PC-3 (cell line): ENCODE measurements at regions not wholly inside any gene's neighbourhood (a gene's known extent, or its start where the extent isn't known, plus 50 kb on each side); places are given as distances from the start of the nearest gene placed in this dataset.

Source experiments
- ATAC-seq: fragments of 200-7000 bp; cut with Tn5 transposase; 2 replicates; pipeline ENCODE4 v1.9.1; 2020; ENCODE audit warnings: mild to moderate bottlenecking, moderate library complexity
- BruUV-seq: library from RNA; stranded (reverse); fragments of 400-500 nt; replicated peaks from 2 replicates; lab custom pipeline; 2021; lab: Mats Ljungman, UMichigan
- CTCF ChIA-PET: fragments of 300-600 bp; sonication (Branson Sonifier 250); formaldehyde crosslinking; loops from one replicate; lab custom pipeline; 2022; ENCODE audit warnings: antibody characterized with exemption; lab: Charles Lee
- POLR2A ChIA-PET: fragments of 300-600 bp; sonication (Branson Sonifier 250); formaldehyde crosslinking; loops from one replicate; lab custom pipeline; 2022; ENCODE audit warnings: antibody characterized with exemption; ENCODE audit not compliant: unreplicated experiment; lab: Charles Lee
- DNase-seq: peaks from one replicate; pipeline ENCODE4 v3.0.0-alpha.2; 2015
- H2AFZ ChIP-seq: fragments of 300-600 bp; sonication (generic); 2 replicates; pipeline ENCODE4 v1.6.0; 2016; ENCODE audit warnings: antibody characterized with exemption, low read length
- H3F3A ChIP-seq: fragments of 300-600 bp; sonication (generic); one replicate; pipeline ENCODE4 v1.6.0; 2017; ENCODE audit warnings: antibody characterized with exemption, low read length, control low read depth, mild to moderate bottlenecking; ENCODE audit not compliant: unreplicated experiment
- H3K27ac ChIP-seq: fragments of 300-600 bp; sonication (generic); 2 replicates; pipeline ENCODE4 v1.5.1; 2016; ENCODE audit warnings: mild to moderate bottlenecking, low read length
- H3K27me3 ChIP-seq: fragments of 300-600 bp; sonication (generic); 2 replicates; pipeline ENCODE4 v1.6.1; 2016; ENCODE audit warnings: low read length, mixed read lengths
- H3K36me3 ChIP-seq: fragments of 300-600 bp; sonication (generic); 2 replicates; pipeline ENCODE4 v1.6.1; 2016; ENCODE audit warnings: low read depth, mixed run types, low read length, mixed read lengths
- H3K4me1 ChIP-seq: fragments of 300-600 bp; sonication (generic); 2 replicates; pipeline ENCODE4 v1.5.1; 2016; ENCODE audit warnings: low read length; ENCODE audit not compliant: insufficient read depth
- H3K4me2 ChIP-seq: fragments of 300-600 bp; sonication (generic); 2 replicates; pipeline ENCODE4 v1.6.0; 2016; ENCODE audit warnings: low read length
- H3K4me3 ChIP-seq: fragments of 300-600 bp; sonication (generic); 2 replicates; pipeline ENCODE4 v1.5.1; 2016; ENCODE audit warnings: mild to moderate bottlenecking, low read length, mixed read lengths
- H3K79me2 ChIP-seq: fragments of 300-600 bp; sonication (generic); 2 replicates; pipeline ENCODE4 v1.6.1; 2017; ENCODE audit warnings: low read length, mixed read lengths
- H3K9ac ChIP-seq: fragments of 300-600 bp; sonication (generic); 2 replicates; pipeline ENCODE4 v1.6.0; 2016; ENCODE audit warnings: mild to moderate bottlenecking, low read length
- H3K9me2 ChIP-seq: fragments of 300-600 bp; sonication (generic); replicated peaks from 2 replicates; pipeline ENCODE4 v1.6.1; 2016; ENCODE audit warnings: mixed run types, low read length, mixed read lengths
- H3K9me3 ChIP-seq: fragments of 300-600 bp; sonication (generic); 2 replicates; pipeline ENCODE4 v1.6.1; 2016; ENCODE audit warnings: low read length, mixed read lengths
- H4K20me1 ChIP-seq: fragments of 300-600 bp; sonication (generic); 2 replicates; pipeline ENCODE4 v1.6.1; 2016; ENCODE audit warnings: low read length, mixed read lengths
- CTCF ChIP-seq: fragments of 300-600 bp; sonication (generic); conservative IDR thresholded peaks from 2 replicates; pipeline ENCODE4 v1.5.1; 2017; ENCODE audit warnings: antibody characterized with exemption, low read depth, mild to moderate bottlenecking, low read length
- EZH2 ChIP-seq: fragments of 300-600 bp; sonication (generic); IDR thresholded peaks from one replicate; pipeline ENCODE4 v1.6.1; 2017; ENCODE audit warnings: antibody characterized with exemption, mild to moderate bottlenecking, low read length; ENCODE audit not compliant: unreplicated experiment
- EZH2phosphoT487 ChIP-seq: fragments of 300-600 bp; sonication (generic); IDR thresholded peaks from 2 replicates; pipeline ENCODE4 v1.6.1; 2018; ENCODE audit warnings: mild to moderate bottlenecking, antibody characterized with exemption, low read length, borderline replicate concordance
- intact Hi-C: fragments of 100-400 bp; cut with micrococcal nuclease; formaldehyde crosslinking; loops from 2 replicates; pipeline ENCODE4 v1.9.0; 2023

- BruUV-seq: no TSS peak
- DNase-seq: no peak
- no peaks in the 10 kb centered on the region for H4K20me1 ChIP-seq
- H3K4me1 ChIP-seq: no peaks in the 10 kb centered on the region
- no peaks in the 10 kb centered on the region for H3K9me3 ChIP-seq
- no peak overlapping the region for H3K4me3 ChIP-seq
- H2AFZ ChIP-seq: no peak overlapping the region
- TF ChIP-seq EZH2phosphoT487 (no peak), CTCF (no peak), EZH2 (no peak)
- POLR2A ChIA-PET: no interaction called here
- no peaks in the 10 kb centered on the region for H3K27me3 ChIP-seq
- H3K9me2 ChIP-seq: no peaks in the 10 kb centered on the region
- H3F3A ChIP-seq: no peaks in the 10 kb centered on the region
- CTCF ChIA-PET: no interaction called here
- no peak overlapping the region for H3K27ac ChIP-seq
- no peaks in the 10 kb centered on the region for H3K79me2 ChIP-seq
- no peak overlapping the region for H3K4me2 ChIP-seq
- H3K36me3 ChIP-seq: no peaks in the 10 kb centered on the region
- ATAC-seq: no peak
- intact Hi-C loops: no loop called here
- H3K9ac ChIP-seq: no peak overlapping the region
Measured at GRCh38 chr4:75422998-75423397, 91.2 kb downstream of the RCHY1 start.

- no peak for ATAC-seq
- no TSS peak for BruUV-seq
- CTCF ChIA-PET: no interaction called here
Measured at GRCh38 chr4:75412746-75413145, 101.5 kb downstream of the RCHY1 start.

More at GRCh38 chr4:75412746-75413145, 101.5 kb downstream of the RCHY1 start:
- POLR2A ChIA-PET: no interaction called here
- Histone ChIP-seq H3K4me3 (no peak overlapping the region), H3K4me1 (no peaks in the 10 kb centered on the region), H3K79me2 (no peaks in the 10 kb centered on the region), H3K9me3 (no peaks in the 10 kb centered on the region), H3K9ac (no peak overlapping the region), H3K27me3 (peaks cover 12% of the 10 kb centered on the region), H3K27ac (no peak overlapping the region), H3K9me2 (no peaks in the 10 kb centered on the region), H3K4me2 (no peak overlapping the region), H2AFZ (no peak overlapping the region), H3F3A (no peaks in the 10 kb centered on the region), H4K20me1 (no peaks in the 10 kb centered on the region), H3K36me3 (no peaks in the 10 kb centered on the region)
- TF ChIP-seq EZH2phosphoT487: no peak
- TF ChIP-seq EZH2: no peak
- no peak for TF ChIP-seq CTCF
- DNase-seq: no peak
- intact Hi-C loops: no loop called here
